ENCODE measurements at regions not wholly inside any gene's neighbourhood (a gene's known extent, or its start where the extent isn't known, plus 50 kb on each side); places are given as distances from the start of the nearest gene placed in this dataset.
"Not testable (repeated sequence)": the region's sequence is repeated elsewhere in the genome, so short reads cannot be mapped to it uniquely, and the experiment has no call there.

- no peak for FAIRE-seq
These were observed 194.9 kb downstream of the UTRN start for GRCh38 chr6:144479991-144480390.

GRCh38 chr6:144480473-144480872 lies 195.3 kb downstream of the UTRN start:
- FAIRE-seq = no peak

- FAIRE-seq = no peak
These were observed 196.4 kb downstream of the UTRN start for GRCh38 chr6:144481527-144481926.

- FAIRE-seq = peak; percentile 89
These were observed 197.0 kb downstream of the UTRN start for GRCh38 chr6:144482142-144482541.

- no peak for FAIRE-seq
These were observed 200.4 kb downstream of the UTRN start for GRCh38 chr6:144485531-144485930.

- FAIRE-seq = no peak
These were observed 203.5 kb downstream of the UTRN start for GRCh38 chr6:144488590-144488989.

GRCh38 chr6:144493035-144493910 lies 208.1 kb downstream of the UTRN start:
- no peak for FAIRE-seq

- not testable (repeated sequence) for FAIRE-seq
These were observed 209.9 kb downstream of the UTRN start for GRCh38 chr6:144495076-144495475.

- no peak for FAIRE-seq
These were observed 212.5 kb downstream of the UTRN start for GRCh38 chr6:144497650-144498049.

- FAIRE-seq = no peak
These were observed 215.8 kb downstream of the UTRN start for GRCh38 chr6:144500892-144501291.

GRCh38 chr6:144505214-144505613 lies 220.1 kb downstream of the UTRN start:
- FAIRE-seq = not testable (repeated sequence)

- FAIRE-seq = not testable (repeated sequence)
These were observed 220.9 kb downstream of the UTRN start for GRCh38 chr6:144506051-144506450.

- FAIRE-seq = not testable (repeated sequence)
These were observed 222.7 kb downstream of the UTRN start for GRCh38 chr6:144507772-144508312.

GRCh38 chr6:144510859-144511258 lies 225.7 kb downstream of the UTRN start:
- no peak for FAIRE-seq

GRCh38 chr6:144515761-144516160 lies 230.6 kb downstream of the UTRN start:
- FAIRE-seq = no peak

- peak; percentile 4 for FAIRE-seq
These were observed 234.3 kb downstream of the UTRN start for GRCh38 chr6:144519426-144519825.

GRCh38 chr6:144528743-144529425 lies 243.7 kb downstream of the UTRN start:
- no peak for FAIRE-seq

- FAIRE-seq = no peak
These were observed 245.0 kb downstream of the UTRN start for GRCh38 chr6:144530118-144530517.

- not testable (repeated sequence) for FAIRE-seq
These were observed 247.1 kb downstream of the UTRN start for GRCh38 chr6:144532238-144532637.

- no peak for FAIRE-seq
These were observed 249.0 kb downstream of the UTRN start for GRCh38 chr6:144534180-144534579.

- no peak for FAIRE-seq
These were observed 250.5 kb downstream of the UTRN start for GRCh38 chr6:144535630-144536029.

GRCh38 chr6:144536079-144536478 lies 250.9 kb downstream of the UTRN start:
- FAIRE-seq = no peak

GRCh38 chr6:144543006-144543871 lies 258.1 kb downstream of the UTRN start:
- FAIRE-seq = no peak
